ENCODE measurements at regions not wholly inside any gene's neighbourhood (a gene's known extent, or its start where the extent isn't known, plus 50 kb on each side); places are given as distances from the start of the nearest gene placed in this dataset.

- no peak overlapping the region for H4K5ac ChIP-seq (ENCODE audit: insufficient read length, low read depth, low read length)
- no peak overlapping the region for H4K91ac ChIP-seq (ENCODE audit: insufficient read length, low read depth, low read length)
- H2BK5ac ChIP-seq (ENCODE audit: insufficient read length, low read length): no peak overlapping the region
- TF ChIP-seq CTCF (conservative IDR thresholded peaks at IDR 0.05): no peak
- no peak overlapping the region for H3K4me3 Mint-ChIP-seq
- H2BK20ac ChIP-seq (ENCODE audit: low read depth, low read length, poor library complexity, severe bottlenecking): no peak overlapping the region
- no peak overlapping the region for H3K4me2 ChIP-seq (ENCODE audit: insufficient read depth, insufficient read length, low read length)
- no peak overlapping the region for H3K4ac ChIP-seq (ENCODE audit: low read depth, low read length)
- no peak overlapping the region for H2AK5ac ChIP-seq (ENCODE audit: insufficient read length, low read length)
- H3K27me3 Mint-ChIP-seq (ENCODE audit: low read depth): no peaks in the 10 kb centered on the region
- no peak overlapping the region for H3K9ac ChIP-seq (ENCODE audit: extremely low read depth, insufficient read length, low read length)
- no peak overlapping the region for H3K27ac Mint-ChIP-seq
- no peaks in the 10 kb centered on the region for H3K79me2 ChIP-seq (ENCODE audit: insufficient read depth, low read length)
- DNase-seq: no peak
- no peak overlapping the region for H3K56ac ChIP-seq (ENCODE audit: insufficient read length, low read depth, low read length)
- no peak overlapping the region for H3K23ac ChIP-seq (ENCODE audit: insufficient read length, low read depth, low read length)
- no peak overlapping the region for H2AFZ ChIP-seq (ENCODE audit: low read length)
- no peak overlapping the region for H2BK12ac ChIP-seq (ENCODE audit: insufficient read length, low read depth, low read length)
- no CpG with 5 or more reads among the region's 5 CpGs for WGBS (ENCODE audit: extremely low coverage, insufficient read length, low lambda C conversion rate)
- peaks cover 0 to 2% of the 10 kb centered on the region in 2 experiments; a peak in 1 of 5 replicates for H3K9me3 Mint-ChIP-seq
- H3K4me1 ChIP-seq (ENCODE audit: insufficient read depth, low read length): no peaks in the 10 kb centered on the region
- no peaks in the 10 kb centered on the region for H4K20me1 ChIP-seq (ENCODE audit: control insufficient read depth, insufficient read depth, insufficient read length)
- no peaks in the 10 kb centered on the region for H3K23me2 ChIP-seq (ENCODE audit: insufficient read length, low read depth, low read length, poor library complexity, severe bottlenecking)
- H3K4me1 Mint-ChIP-seq: peaks cover 4 to 7% of the 10 kb centered on the region in 2 experiments
- no peak overlapping the region for H2BK120ac ChIP-seq (ENCODE audit: low read depth, low read length, poor library complexity, severe bottlenecking)
- no peaks in the 10 kb centered on the region for H3K9me3 ChIP-seq (ENCODE audit: control insufficient read depth, low read depth, low read length)
- H3T11ph ChIP-seq (ENCODE audit: low read length): no peak overlapping the region
- no peak overlapping the region for H4K8ac ChIP-seq (replicated peaks; ENCODE audit: insufficient read length, low read depth, low read length)
- H3K18ac ChIP-seq (ENCODE audit: insufficient read length, low read depth, low read length): no peak overlapping the region
- no peak overlapping the region for H3K14ac ChIP-seq (ENCODE audit: insufficient read depth, low read length)
- H3K27ac ChIP-seq (ENCODE audit: insufficient read length, low read depth, low read length): no peak overlapping the region
- H2BK15ac ChIP-seq (ENCODE audit: low read depth, low read length): no peak overlapping the region
- no peaks in the 10 kb centered on the region for H3K36me3 Mint-ChIP-seq (ENCODE audit: insufficient read depth in 1 of 3, low read depth in 3 of 3)
- H3K27me3 ChIP-seq (ENCODE audit: insufficient read depth, low read length): no peaks in the 10 kb centered on the region
- H3K79me1 ChIP-seq (ENCODE audit: insufficient read depth, low read depth, low read length, poor library complexity, severe bottlenecking): no peaks in the 10 kb centered on the region
Observed at GRCh38 chr2:212906620-212907019, 244.8 kb downstream of the IKZF2 start.
